GM12878 (cell line): ENCODE measurements at regions not wholly inside any gene's neighbourhood (a gene's known extent, or its start where the extent isn't known, plus 50 kb on each side); places are given as distances from the start of the nearest gene placed in this dataset.

ENCODE experiments used
- EP300 ChIP-seq, 2 experiments: fragments of 150-350 bp in 1 of 2; IDR thresholded peaks; 2 replicates each; pipeline ENCODE4 v1.6.1; 2011 to 2012; ENCODE audit warnings: low read depth in 2 of 2, low read length in 2 of 2, borderline replicate concordance in 1 of 2, improper control_type of control experiment in 1 of 2, inconsistent platforms in 1 of 2; ENCODE audit not compliant: control insufficient read depth in 1 of 2
- FOXM1 ChIP-seq: IDR thresholded peaks from 2 replicates; pipeline ENCODE4 v1.6.1; 2012; ENCODE audit warnings: low read depth, mild to moderate bottlenecking, inconsistent platforms, low read length, moderate library complexity
- GABPA ChIP-seq: IDR thresholded peaks from 2 replicates; pipeline ENCODE4 v1.6.1; 2014; ENCODE audit warnings: antibody characterized with exemption, low read depth, mild to moderate bottlenecking, inconsistent platforms
- HCFC1 ChIP-seq: fragments of 150-350 bp; IDR thresholded peaks from 2 replicates; pipeline ENCODE4 v1.6.1; 2014; ENCODE audit warnings: low read length
- LARP7 ChIP-seq: fragments of 450-650 bp; IDR thresholded peaks from 2 replicates; pipeline ENCODE4 v1.6.1; 2017; ENCODE audit warnings: mild to moderate bottlenecking
- MEF2B ChIP-seq: fragments of 450-650 bp; IDR thresholded peaks from 2 replicates; pipeline ENCODE4 v1.6.1; 2018; ENCODE audit warnings: mild to moderate bottlenecking, moderate library complexity; ENCODE audit not compliant: partially characterized antibody, poor library complexity, severe bottlenecking
- NBN ChIP-seq: fragments of 450-650 bp; IDR thresholded peaks from 2 replicates; pipeline ENCODE4 v1.6.1; 2016
- NFXL1 ChIP-seq: fragments of 450-650 bp; IDR thresholded peaks from 2 replicates; pipeline ENCODE4 v1.6.1; 2017; ENCODE audit warnings: antibody characterized with exemption, mild to moderate bottlenecking, borderline replicate concordance
- RCOR1 ChIP-seq: conservative IDR thresholded peaks from 2 replicates; pipeline ENCODE4 v1.6.1; 2012; ENCODE audit warnings: low read depth, low read length, improper control_type of control experiment
- SPI1 ChIP-seq: IDR thresholded peaks from 2 replicates; pipeline ENCODE4 v1.6.1; 2011; ENCODE audit warnings: low read depth, mild to moderate bottlenecking, low read length, moderate library complexity, borderline replicate concordance; ENCODE audit not compliant: insufficient read depth
- SREBF2 ChIP-seq: IDR thresholded peaks from 2 replicates; pipeline ENCODE4 v1.6.1; 2012; ENCODE audit warnings: mild to moderate bottlenecking, low read length
- ZSCAN29 ChIP-seq: fragments of 450-650 bp; IDR thresholded peaks from 2 replicates; pipeline ENCODE4 v1.6.1; 2017; ENCODE audit warnings: mild to moderate bottlenecking, moderate library complexity
- TF ChIP-seq, protein P1 (sequence below): fragments of 450-650 bp; IDR thresholded peaks from 2 replicates; pipeline ENCODE4 v1.6.1; 2016; ENCODE audit warnings: mild to moderate bottlenecking
- TF ChIP-seq, protein P2 (sequence below): fragments of 450-650 bp; formaldehyde crosslinking; IDR thresholded peaks from 2 replicates; pipeline ENCODE4 v1.5.0; 2022; ENCODE audit warnings: mild to moderate bottlenecking, missing genetic modification characterization
- TF ChIP-seq, protein P3 (sequence below): IDR thresholded peaks from 2 replicates; pipeline ENCODE4 v1.6.1; 2011; ENCODE audit warnings: borderline replicate concordance, low read depth, mild to moderate bottlenecking, moderate library complexity, low read length; ENCODE audit not compliant: insufficient read depth, poor library complexity, severe bottlenecking
- TF ChIP-seq, protein P4 (sequence below), 3 experiments: IDR thresholded peaks in 2 of 3; conservative IDR thresholded peaks in 1 of 3; 2 replicates each; pipeline ENCODE4 v1.5.1; 2011; ENCODE audit warnings: low read depth in 3 of 3, low read length in 3 of 3, mild to moderate bottlenecking in 3 of 3, control low read depth in 2 of 3, moderate library complexity in 2 of 3, inconsistent platforms in 1 of 3, mixed read lengths in 1 of 3; ENCODE audit not compliant: control insufficient read depth in 2 of 3, insufficient read depth in 1 of 3; ENCODE audit errors: extremely low read depth in 1 of 3
- TF ChIP-seq, protein P5 (sequence below): IDR thresholded peaks from 2 replicates; pipeline ENCODE4 v1.6.1; 2011; ENCODE audit warnings: borderline replicate concordance, low read depth, mild to moderate bottlenecking, moderate library complexity, mixed read lengths, low read length; ENCODE audit not compliant: insufficient read depth; ENCODE audit errors: extremely low read length

DNA sequence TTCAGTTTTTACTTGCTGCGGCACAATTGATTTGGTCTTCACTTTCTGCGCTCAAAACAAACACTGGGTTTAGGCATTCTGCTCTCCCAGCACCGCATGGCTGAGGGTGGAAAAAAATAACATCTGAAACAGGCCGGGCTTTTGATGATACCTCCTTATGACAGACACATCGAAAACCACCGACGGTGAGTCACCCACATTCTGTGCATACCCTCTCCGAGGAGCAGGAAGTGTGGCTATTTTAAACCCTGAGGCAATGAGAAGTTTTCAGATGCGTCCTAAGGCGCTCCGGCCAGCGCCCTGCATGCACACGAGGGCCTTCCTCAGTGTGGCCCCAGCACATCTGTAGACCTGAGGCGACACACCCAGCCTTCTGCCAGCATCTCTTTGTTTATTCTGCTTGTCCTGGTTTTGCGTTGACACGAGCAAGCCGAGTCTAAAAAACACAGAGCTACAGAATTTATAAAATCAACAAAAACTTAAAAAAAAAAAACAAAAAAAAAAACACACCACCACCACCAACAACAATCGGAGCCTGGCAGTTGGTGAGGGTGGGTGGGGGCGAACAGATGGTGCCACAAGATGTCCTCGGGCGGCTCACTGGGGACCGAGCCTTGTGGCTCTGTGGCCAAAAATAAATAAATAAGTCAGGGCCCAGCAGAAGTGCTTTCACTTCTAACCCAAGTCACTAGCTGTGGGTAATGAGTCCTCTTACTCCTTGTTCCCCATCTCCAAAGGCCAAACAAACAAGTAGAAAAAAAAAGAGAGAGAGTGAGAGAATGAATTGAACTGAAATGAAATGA, 162.6 kb upstream of the IRF2BP2 start (continued):
- TF ChIP-seq EP300 (IDR thresholded peaks at IDR 0.05; ENCODE audit: borderline replicate concordance in 1 of 2, control insufficient read depth in 1 of 2, low read depth in 2 of 2, low read length in 2 of 2) = peak; percentile 88 to 93; a peak in 3 of 4 replicates
- TF ChIP-seq, protein P1, sequence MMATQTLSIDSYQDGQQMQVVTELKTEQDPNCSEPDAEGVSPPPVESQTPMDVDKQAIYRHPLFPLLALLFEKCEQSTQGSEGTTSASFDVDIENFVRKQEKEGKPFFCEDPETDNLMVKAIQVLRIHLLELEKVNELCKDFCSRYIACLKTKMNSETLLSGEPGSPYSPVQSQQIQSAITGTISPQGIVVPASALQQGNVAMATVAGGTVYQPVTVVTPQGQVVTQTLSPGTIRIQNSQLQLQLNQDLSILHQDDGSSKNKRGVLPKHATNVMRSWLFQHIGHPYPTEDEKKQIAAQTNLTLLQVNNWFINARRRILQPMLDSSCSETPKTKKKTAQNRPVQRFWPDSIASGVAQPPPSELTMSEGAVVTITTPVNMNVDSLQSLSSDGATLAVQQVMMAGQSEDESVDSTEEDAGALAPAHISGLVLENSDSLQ = peak; percentile 95
- TF ChIP-seq RCOR1 = peak; percentile 75; the same call in 1 of the 2 replicates
- TF ChIP-seq LARP7 = no peak
- TF ChIP-seq, protein P2, sequence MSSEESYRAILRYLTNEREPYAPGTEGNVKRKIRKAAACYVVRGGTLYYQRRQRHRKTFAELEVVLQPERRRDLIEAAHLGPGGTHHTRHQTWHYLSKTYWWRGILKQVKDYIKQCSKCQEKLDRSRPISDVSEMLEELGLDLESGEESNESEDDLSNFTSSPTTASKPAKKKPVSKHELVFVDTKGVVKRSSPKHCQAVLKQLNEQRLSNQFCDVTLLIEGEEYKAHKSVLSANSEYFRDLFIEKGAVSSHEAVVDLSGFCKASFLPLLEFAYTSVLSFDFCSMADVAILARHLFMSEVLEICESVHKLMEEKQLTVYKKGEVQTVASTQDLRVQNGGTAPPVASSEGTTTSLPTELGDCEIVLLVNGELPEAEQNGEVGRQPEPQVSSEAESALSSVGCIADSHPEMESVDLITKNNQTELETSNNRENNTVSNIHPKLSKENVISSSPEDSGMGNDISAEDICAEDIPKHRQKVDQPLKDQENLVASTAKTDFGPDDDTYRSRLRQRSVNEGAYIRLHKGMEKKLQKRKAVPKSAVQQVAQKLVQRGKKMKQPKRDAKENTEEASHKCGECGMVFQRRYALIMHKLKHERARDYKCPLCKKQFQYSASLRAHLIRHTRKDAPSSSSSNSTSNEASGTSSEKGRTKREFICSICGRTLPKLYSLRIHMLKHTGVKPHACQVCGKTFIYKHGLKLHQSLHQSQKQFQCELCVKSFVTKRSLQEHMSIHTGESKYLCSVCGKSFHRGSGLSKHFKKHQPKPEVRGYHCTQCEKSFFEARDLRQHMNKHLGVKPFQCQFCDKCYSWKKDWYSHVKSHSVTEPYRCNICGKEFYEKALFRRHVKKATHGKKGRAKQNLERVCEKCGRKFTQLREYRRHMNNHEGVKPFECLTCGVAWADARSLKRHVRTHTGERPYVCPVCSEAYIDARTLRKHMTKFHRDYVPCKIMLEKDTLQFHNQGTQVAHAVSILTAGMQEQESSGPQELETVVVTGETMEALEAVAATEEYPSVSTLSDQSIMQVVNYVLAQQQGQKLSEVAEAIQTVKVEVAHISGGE = no peak
- TF ChIP-seq FOXM1 = peak; percentile 92
- TF ChIP-seq GABPA = 0 out of 2 replicates have a peak, but pooled peaks have one; percentile 49
- peak; percentile 50; the same call in 1 of the 2 replicates for TF ChIP-seq SPI1
- TF ChIP-seq NBN = peak; percentile 94
- TF ChIP-seq, protein P3, sequence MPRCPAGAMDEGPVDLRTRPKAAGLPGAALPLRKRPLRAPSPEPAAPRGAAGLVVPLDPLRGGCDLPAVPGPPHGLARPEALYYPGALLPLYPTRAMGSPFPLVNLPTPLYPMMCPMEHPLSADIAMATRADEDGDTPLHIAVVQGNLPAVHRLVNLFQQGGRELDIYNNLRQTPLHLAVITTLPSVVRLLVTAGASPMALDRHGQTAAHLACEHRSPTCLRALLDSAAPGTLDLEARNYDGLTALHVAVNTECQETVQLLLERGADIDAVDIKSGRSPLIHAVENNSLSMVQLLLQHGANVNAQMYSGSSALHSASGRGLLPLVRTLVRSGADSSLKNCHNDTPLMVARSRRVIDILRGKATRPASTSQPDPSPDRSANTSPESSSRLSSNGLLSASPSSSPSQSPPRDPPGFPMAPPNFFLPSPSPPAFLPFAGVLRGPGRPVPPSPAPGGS = no peak
- TF ChIP-seq NFXL1 = no peak
- peak; percentile 94 for TF ChIP-seq MEF2B
- TF ChIP-seq ZSCAN29 = peak; percentile 22; the same call in 1 of the 2 replicates
- TF ChIP-seq HCFC1 = no peak
- TF ChIP-seq, protein P4, sequence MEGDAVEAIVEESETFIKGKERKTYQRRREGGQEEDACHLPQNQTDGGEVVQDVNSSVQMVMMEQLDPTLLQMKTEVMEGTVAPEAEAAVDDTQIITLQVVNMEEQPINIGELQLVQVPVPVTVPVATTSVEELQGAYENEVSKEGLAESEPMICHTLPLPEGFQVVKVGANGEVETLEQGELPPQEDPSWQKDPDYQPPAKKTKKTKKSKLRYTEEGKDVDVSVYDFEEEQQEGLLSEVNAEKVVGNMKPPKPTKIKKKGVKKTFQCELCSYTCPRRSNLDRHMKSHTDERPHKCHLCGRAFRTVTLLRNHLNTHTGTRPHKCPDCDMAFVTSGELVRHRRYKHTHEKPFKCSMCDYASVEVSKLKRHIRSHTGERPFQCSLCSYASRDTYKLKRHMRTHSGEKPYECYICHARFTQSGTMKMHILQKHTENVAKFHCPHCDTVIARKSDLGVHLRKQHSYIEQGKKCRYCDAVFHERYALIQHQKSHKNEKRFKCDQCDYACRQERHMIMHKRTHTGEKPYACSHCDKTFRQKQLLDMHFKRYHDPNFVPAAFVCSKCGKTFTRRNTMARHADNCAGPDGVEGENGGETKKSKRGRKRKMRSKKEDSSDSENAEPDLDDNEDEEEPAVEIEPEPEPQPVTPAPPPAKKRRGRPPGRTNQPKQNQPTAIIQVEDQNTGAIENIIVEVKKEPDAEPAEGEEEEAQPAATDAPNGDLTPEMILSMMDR (IDR thresholded peaks at IDR 0.05 in 2 of 3, conservative IDR thresholded peaks at IDR 0.05 in 1 of 3; ENCODE audit: control insufficient read depth in 2 of 3, extremely low read depth in 1 of 3, insufficient read depth in 1 of 3, low read depth in 3 of 3, low read length in 3 of 3) = no peak
- TF ChIP-seq SREBF2 = no peak
- TF ChIP-seq, protein P5, sequence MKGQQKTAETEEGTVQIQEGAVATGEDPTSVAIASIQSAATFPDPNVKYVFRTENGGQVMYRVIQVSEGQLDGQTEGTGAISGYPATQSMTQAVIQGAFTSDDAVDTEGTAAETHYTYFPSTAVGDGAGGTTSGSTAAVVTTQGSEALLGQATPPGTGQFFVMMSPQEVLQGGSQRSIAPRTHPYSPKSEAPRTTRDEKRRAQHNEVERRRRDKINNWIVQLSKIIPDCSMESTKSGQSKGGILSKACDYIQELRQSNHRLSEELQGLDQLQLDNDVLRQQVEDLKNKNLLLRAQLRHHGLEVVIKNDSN = no peak
